HG03108 (cell line): ENCODE measurements at regions not wholly inside any gene's neighbourhood (a gene's known extent, or its start where the extent isn't known, plus 50 kb on each side); places are given as distances from the start of the nearest gene placed in this dataset.
"Not testable (repeated sequence)": the region's sequence is repeated elsewhere in the genome, so short reads cannot be mapped to it uniquely, and the experiment has no call there.

Source experiments
- ATAC-seq: cut with Tn5 transposase; IDR thresholded peaks from one replicate; pipeline ENCODE4 v1.9.1; 2021; ENCODE audit warnings: moderate library complexity; ENCODE audit not compliant: unreplicated experiment

DNA sequence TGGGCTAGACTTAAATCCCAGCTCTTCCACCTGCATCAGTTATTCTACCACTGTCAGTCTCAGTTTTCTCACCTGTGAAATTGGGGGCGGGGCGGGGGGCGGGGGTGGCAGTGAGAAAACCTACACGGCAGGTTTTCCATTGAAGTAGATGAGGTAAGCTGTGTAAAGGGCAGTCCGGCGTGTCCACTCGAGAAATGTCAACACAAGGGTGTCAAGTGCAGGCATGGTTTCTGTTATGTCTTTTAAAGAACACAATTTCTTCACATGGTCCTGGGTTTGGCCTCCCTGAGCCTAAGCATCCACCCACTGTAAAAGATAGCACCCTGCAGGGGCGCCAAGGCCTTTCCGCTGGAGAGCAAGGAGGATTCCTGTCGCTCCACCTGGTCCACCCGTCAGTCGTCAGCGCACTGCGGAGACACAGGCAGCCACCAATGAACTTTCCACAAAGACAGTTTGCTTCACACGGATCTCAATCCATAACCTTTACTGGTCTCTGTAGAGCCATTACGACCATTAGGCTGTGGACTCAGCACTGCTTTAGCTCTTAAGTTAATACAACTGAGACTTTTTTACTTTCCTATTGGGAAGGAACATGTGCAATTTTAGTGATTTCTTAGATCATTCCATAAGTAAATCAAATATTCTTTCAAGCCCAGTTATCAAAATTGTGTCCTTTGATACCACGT lies 99.5 kb upstream of the FOXB1 start:
- no peak for ATAC-seq

DNA sequence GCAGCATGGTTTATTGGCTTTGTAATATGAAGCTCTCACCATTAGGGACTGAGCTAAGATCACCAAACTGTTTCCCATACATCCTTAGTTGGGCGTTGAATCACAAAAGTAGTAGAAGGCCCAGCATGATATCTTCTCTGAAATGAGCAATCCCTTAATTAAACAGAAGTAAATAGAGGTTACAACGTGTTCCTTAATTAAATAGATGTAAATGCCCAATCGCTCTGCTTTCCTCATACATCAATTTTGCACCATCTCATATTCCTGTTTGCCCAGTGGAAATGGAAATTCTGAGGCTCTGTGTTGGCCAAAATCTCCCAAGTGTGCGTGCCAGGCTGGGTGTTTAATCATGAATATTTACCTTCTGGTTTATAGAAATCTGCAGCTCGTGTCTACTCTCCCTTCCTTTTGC lies 107.4 kb upstream of the FOXB1 start:
- ATAC-seq = no peak

DNA sequence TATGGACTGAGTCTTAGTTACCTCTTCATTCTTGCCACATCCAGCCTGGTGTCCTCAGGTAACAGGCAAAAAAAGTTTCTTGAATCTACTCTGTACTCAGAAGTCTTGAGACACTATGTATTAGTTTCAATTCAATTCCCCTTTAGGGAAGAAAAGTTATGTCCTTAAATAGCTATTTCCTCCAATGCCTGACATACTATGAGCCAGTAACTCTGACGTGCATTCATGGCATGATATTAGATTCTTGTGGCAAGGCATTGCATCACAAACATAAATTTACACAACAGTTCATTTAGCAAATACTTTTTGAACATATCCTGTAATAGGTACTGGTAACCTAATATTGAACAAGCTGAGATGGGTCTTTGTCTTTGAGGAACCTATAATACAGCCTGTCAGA lies 109.3 kb upstream of the FOXB1 start:
- ATAC-seq = no peak

DNA sequence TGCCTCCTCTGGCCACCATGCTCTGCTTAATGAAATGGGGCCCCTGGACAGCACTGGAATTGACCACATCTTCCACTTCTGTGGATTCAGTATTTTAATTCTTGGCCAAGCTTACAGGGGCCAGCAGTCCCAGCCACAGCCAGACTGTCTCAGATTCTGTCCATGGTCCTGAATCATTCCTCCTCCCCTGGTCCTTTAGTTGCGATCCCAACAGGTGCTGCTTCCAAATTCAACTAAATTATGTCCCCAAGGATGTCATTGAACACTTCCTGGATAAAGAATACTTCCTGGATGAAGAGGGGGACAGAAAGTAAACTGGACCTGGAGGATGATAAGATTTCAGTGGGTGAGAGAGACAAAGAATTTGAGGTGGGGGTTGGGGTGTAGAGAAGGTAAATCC lies 111.1 kb upstream of the FOXB1 start:
- no peak for ATAC-seq

DNA sequence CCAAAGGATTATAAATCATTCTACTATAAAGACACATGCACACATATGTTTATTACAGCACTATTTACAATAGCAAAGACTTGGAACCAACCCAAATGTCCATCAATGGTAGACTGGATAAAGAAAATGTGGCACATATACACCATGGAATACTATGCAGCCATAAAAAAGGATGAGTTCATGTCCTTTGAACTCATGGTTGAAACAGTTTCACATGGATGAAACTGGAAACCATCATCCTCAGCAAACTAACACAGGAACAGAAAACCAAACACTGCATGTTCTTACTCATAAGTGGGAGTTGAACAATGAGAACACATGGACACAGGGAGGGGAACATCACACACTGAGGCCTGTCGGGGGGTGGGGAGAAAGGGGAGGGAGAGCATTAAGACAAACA lies 116.2 kb upstream of the FOXB1 start:
- ATAC-seq = not testable (repeated sequence)

DNA sequence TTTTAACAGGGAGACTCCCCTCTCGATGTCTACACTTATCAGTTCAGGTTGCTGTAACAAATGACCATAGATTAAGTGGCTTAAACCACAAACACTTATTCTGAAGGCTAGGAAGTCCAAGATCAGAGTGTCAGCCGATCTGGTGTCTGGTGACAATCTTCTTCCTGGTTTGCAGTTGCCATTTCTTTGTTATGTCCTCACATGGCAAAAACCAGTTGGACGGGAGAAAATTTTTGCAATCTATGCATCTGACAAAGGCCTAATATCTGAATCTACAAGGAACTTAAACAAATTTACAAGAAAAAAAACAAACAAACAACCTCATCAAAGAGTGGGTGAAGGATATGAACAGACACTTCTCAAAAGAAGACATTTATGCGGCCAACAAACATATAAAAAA lies 116.9 kb upstream of the FOXB1 start:
- no peak for ATAC-seq

DNA sequence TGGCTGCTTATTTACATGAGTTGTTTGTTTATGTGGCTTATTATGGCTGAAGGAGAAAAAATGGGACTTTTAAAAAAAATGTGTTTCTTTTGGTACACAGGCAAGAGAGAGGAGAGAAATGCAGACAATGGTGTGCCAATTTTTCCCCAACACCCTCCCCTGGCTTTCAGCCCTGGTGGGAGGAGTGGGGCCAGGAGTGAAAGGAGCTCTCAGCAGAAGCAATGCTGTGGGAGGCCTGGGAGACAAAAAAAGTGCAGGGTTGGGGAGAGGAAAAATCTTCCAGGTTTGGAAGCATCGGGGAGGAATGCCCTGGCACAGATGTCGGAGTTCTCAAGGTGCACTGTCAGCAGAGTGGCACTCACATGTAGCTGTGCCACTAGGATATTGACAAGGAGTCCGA lies 117.7 kb upstream of the FOXB1 start:
- no peak for ATAC-seq

DNA sequence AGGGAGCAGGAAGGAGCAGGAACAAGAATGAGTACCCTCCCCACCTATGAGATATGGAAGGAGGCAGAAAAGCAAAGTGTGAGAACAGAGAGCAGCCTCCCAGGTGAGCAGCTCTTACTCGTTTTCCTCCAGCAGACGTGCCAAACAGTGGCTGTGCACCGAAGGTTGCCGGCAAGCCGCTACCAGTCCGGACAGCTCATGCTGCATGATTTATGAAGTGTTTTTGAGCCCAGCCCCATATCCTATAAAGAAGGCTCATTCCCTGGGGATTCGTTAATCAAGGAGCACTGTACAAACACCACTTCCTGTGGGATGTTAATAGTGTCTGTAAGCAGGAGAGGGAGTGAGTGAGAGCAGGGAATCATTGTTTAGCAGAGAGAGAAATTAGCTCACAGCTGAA lies 118.3 kb upstream of the FOXB1 start:
- no peak for ATAC-seq

DNA sequence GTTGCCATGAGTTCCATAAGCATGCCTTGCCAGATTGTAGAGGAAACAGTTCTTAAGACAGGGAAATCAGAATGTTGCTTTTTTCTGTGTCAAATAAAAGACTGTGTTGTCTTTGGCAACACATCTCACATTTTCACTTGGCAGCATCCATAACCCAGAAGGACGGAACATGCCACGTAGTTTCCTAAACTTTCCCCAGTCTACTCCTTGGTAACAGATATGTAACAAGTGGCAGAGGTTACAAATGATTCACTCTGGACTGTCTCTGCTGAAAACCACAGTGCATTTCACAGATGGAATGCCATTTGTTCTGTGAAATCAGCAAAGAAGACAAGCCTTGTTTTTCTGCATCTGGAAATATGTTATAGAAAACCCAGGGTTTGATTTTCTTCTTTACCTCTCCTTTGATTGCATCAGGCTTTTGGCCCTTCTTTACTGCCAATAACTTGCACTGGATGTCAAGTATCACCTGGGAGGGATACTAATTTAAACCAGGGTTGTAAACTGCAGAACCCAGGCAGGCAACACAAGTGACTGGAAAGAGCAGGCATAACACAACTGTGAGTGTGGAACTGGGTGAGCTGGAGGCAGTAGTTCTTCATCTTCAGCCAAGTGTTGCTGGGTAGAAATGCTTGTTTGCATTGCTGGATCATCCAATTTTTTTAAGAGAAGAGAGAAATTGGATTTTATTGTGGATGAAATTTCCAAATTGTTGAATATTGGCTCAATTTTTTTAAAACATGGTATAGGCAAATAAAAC lies 124.4 kb upstream of the FOXB1 start:
- ATAC-seq = no peak

DNA sequence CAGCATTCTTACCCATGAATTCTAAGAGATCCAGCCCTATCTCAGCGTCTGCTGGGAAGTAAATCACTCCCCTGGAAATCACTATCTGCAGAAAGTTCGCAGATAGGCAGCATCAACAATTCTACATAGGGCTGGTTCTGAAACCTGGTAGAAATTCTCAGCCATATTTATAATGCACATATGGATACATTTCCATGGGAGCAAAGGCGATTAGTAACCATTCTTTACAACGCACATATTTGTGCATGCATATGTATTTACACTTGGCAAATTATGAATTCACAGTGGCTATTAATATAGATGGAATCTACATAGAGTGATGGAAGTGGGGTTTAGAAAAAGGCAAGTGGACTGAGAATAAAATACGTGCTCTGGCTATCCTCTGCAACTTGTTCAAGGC lies 128.0 kb upstream of the FOXB1 start:
- ATAC-seq = no peak

DNA sequence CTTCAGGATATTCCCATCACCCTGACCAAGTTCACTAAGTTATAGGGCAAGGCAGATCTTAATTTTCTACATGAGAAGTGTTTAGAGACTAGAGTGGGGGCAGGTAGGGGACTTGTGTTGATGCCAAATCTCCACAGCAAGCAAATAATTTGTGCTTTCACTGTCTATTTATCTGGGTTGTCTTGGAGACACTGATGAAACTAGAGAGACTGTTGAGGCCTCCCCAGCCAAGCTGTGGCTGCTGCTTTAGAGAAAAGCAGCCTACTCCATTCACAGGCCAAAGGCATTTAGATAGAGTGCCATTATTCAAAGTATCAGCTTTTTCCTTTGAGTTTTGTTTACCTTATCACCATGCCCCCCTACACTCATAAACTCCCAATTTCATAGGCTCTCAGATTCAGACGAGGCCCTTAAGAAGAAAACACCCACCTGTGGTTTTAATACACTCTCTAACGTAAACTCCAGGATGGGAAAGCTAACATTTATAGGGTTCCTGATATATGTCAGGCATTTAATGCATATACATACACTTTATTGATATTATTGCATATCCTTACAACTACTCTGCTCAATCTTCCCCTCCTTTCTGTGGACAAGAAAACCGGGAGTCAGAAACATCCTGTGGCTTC lies 130.4 kb upstream of the FOXB1 start:
- no peak for ATAC-seq

DNA sequence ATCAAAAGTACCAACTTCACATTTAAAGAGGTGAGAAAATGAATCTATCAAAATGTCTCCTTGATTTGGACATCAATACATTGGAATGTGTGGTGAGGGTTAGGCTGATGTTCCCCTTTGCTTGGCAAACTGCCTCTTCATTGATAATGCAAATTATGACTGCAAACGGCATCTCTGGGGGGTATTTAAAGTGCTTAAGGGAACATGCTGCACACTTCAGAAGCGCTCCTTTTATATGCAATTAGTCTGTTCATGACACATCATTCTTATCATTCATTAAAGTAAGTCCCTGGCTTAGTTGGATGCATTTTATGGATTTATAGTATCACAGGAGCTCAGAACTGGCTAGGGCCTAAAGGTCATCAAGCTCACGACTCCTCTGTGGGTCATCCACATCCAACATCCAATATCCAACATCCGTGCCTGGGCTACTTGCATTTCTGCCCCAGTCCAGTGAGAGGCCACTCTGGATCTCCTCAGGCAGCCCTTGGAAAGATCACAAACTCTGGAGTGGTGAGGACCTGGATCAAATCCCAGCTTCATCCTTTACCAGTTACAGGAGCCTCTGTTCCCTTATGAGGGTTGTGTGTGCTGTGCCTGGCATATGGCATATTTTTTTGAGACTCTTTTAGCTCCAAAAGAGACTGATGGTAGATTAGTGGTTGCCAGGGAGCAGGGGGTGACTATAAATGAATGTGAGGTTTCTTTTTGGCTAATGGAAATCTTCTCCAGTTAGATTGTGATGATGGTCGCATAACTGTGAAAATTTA lies 136.8 kb upstream of the FOXB1 start:
- ATAC-seq = no peak

DNA sequence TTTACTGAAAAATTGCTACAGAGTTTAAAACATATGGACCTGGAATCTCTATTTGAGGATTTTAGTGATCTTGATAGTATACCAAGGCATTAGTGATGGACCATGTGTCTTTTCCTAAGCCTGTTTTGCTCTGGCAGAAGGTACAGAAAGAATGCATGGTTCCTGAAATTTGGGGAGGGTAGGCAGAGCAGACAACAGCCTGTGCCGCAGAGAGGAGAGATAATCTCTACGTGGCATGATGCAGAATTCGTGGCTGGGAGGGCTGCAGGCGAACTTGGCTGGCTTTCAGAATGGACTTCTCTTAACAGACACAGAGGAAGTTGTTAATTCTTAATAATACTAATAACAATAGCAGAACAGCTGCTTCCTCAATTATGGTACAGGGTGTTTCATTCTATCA lies 137.5 kb upstream of the FOXB1 start:
- no peak for ATAC-seq

DNA sequence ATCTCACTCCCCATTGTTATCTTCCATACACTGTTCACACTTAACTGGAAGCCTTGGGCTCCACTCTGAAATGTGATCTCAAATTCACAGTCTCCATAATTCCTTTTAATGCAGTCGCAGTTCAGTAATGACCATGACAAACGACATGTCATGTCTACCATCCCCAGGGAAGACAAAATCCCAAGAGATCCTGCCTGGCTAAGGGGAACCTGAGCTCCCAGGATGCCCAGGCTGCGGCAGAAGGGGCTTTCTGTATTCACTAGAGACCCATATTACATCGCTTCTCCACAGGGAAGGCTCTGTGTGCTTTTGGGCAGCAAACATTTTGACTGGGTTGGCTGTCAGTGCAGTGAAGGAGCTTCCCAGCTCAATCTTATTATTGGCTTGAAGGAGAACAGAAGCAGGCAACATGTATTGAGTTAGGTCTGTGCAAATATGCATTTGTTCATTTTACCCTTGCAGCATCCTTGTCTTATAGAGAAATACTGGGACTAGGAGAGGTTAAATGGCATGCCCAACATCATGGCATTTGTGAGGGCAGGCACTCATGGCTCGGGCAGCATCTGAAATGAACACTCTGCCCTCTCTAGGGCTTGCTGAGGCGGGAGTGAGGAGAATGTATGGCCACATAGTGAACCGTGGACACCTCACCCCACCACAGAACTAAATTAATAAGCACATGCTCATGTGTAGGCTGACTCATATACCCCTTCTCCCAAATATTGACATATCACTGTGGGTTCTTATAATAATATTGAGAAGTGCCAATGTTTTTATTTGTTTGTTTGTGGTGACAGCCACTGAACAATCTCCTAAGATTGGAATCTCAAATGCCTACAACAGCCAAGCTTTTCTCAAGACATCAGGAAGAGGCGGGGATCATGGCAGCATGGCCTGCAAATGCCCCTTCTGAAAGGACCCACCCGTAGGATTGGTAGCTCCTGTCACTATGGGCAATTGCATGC lies 141.6 kb upstream of the FOXB1 start:
- ATAC-seq = no peak

DNA sequence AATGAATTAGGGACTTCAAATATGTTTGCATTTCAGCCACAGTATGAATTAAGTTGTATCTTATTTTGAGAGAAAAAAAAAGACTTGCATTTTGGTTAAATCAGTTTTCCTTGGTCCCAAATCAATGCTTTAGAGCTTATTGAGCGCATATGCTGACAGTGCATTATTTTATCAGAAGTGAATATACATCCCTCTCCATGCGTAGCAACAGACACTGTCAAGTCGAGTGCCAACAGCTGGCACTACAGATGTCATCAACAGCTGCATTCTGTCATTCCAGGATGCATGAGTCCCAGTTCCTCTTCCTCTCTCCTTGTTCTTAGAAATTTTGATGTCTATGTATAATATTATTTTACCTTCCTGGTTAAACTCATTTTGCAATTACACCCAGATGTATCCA lies 156.1 kb upstream of the FOXB1 start:
- ATAC-seq = no peak

DNA sequence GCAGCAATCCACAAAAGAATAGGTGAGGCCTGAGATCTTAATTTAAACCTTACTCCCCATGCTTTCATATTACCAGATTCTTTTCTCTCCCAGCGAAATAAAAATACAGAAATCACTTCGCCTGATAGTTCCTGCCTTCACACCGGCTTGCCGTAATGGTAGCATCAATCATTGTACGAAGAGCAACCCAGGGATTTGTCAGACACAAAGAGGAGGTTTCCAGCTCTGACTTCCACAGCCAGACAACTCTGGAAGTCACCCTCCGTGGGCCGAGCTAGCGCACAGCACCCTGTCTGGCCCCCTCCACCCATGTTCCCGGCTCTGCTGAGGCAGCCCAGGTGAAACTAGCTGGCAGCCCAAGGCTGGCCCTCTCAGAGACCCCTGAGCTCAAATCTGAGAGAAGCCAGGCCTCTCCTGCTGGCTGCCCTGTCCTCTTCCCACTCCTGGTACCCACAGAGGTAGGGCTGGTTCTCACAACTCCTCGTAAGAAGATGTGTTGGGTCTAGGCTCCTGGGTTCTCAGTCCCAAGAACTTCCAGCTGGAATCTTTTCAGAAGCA lies 156.9 kb upstream of the BNIP2 start:
- no peak for ATAC-seq

DNA sequence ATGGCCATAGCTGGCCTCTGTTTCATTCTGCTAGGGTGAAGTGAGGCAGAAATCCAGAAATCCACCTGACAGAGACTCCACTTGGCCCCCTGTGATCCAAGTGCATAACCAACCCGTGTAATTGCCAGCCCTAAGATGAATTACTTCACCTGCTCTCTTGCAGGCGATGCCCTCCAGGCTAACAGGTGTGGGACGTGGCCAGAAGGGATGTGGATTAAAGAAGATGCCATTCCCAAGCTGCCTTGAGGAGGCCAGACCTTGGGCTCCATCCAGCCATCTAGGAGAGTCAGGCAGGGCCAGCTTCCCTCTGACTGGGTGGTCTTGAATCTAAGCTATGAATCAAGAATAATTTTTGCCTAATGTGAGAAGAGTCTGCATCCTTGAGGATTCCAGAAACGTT lies 154.5 kb upstream of the BNIP2 start:
- ATAC-seq = no peak

DNA sequence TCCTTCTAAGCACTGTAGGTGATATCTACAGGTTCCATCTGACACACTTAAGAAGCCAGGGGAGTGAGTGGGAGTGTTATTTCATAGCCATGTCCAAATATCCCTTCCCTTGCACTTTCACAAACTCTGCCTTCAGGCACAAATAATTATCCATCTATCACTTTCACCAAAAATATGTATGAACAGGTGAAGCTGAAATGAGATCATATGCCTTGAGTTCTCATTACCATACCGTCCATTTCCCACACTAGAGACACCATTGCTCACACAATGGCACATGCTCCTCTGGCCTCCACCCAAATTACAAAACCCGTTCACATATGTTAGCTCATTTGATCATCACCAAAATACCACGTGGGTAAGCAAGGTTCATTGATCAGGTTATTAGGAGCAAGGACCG lies 151.9 kb upstream of the BNIP2 start:
- no peak for ATAC-seq

DNA sequence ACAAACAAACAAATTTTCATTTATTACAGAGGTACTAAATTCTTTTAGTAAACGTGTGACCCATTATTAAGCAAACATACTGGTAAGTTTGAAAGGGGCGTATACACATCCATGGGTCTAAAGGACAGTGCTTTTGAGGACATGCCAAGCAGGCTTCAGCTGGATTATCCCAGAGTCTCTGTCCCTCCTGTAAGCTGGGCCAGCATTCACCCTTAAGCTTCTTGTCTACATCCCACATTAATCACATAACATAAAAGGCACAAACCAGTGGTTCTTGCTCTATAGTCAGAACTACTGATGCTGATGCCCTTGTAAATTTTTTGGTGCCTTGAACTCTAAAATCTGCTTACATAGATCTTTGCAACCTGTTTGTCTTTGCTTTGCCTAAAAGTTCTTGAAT lies 150.8 kb upstream of the BNIP2 start:
- ATAC-seq = no peak

DNA sequence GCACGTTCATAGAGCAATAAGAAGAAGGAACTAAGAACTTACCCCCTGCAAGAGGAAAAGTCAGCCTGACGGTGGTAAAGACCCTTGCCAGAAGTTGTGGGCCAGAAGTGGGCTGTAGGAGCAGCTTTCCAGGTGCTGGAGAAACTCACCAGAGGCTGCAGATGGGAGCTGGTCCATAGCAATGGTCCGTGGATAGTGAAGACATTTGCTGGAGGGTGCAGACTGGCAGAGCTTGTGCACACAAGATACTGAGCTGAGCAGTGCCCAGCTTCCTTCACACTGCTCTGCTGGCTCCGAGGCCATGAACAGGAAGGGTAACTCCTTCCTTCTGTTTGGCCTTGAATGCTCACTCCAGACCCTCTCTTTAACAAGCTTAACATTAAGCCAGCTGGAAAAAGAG lies 149.8 kb upstream of the BNIP2 start:
- no peak for ATAC-seq
